Spleen (tissue), 7 donors: ENCODE measurements at regions not wholly inside any gene's neighbourhood (a gene's known extent, or its start where the extent isn't known, plus 50 kb on each side); places are given as distances from the start of the nearest gene placed in this dataset.

Source experiments
- POLR2AphosphoS5 ChIP-seq, 3 donors: sonication (generic); formaldehyde crosslinking; IDR thresholded peaks; one replicate each; pipeline ENCODE4 v1.5.1; 2017; ENCODE audit warnings: antibody characterized with exemption in 3 of 3
- TF ChIP-seq, protein P1 (sequence below), 11 experiments: fragments of 200-600 bp in 7 of 11; fragments of 450-650 bp in 4 of 11; sonication (generic) in 4 of 11; IDR thresholded peaks in 8 of 11; conservative IDR thresholded peaks in 3 of 11; 1 replicate in 7 of 11; 2 replicates in 4 of 11; pipeline versions ENCODE4 v1.4.0 to v1.8.0; 2016 to 2021; ENCODE audit warnings: antibody characterized with exemption in 11 of 11, inconsistent platforms in 4 of 11, mild to moderate bottlenecking in 1 of 11
- donor health status: DM: no; HTN: no; CAD: no; lungs with moderate emphysema.
- donor health status: DM: no; HTN: no; CAD: no.
- donor health status: DM: no; HTN: no; CAD: no.

DNA sequence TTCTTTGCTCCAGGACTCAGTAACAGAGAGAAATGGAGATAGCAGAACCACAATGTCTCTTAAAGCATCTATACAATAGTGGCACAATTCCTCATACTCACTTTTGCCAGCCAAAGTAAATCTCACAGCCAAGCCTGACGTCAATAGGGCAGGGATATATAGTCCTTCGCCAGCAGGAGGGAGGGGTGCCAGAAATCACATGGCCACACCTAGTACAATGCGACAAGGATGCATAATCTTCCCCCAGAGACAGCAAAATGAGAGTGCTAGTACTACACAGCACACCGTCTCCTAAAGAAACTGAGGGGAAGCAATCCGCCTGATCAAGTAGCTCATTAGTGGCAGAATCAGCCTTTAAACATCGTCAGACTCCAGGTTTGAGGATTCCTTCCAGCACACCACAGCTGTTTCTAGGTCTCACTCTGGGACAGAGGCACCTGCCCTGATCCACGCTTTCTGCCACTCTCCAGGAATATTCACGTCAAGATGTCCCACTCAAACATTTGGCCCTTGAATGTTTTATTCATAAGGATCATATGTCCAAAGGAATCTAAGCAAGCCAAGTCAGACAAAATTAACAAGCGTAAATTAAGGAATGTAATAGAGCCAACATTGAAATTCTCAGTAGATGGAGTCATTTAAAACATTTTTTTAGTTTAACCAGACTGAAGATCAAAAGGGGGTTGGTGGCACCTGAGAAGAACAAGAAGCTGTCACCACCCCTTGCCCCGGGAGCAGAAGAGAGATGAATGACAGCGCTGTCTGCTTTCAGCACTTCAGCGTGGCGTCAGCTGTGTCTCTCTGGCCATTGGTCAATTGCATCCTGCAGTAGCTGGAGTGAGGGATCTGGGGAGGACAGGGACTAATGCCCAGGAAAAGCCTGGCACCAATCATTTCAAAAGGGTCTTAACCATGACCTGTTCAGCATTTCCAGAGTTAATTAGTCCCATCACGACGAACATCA lies 63.5 kb upstream of the SERP2 start:
- TF ChIP-seq, protein P1, sequence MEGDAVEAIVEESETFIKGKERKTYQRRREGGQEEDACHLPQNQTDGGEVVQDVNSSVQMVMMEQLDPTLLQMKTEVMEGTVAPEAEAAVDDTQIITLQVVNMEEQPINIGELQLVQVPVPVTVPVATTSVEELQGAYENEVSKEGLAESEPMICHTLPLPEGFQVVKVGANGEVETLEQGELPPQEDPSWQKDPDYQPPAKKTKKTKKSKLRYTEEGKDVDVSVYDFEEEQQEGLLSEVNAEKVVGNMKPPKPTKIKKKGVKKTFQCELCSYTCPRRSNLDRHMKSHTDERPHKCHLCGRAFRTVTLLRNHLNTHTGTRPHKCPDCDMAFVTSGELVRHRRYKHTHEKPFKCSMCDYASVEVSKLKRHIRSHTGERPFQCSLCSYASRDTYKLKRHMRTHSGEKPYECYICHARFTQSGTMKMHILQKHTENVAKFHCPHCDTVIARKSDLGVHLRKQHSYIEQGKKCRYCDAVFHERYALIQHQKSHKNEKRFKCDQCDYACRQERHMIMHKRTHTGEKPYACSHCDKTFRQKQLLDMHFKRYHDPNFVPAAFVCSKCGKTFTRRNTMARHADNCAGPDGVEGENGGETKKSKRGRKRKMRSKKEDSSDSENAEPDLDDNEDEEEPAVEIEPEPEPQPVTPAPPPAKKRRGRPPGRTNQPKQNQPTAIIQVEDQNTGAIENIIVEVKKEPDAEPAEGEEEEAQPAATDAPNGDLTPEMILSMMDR (IDR thresholded peaks at IDR 0.05 in 8 of 11, conservative IDR thresholded peaks at IDR 0.05 in 3 of 11), result no peak
- no peak for TF ChIP-seq POLR2AphosphoS5 (IDR thresholded peaks at IDR 0.05)
